Occipital lobe (tissue), 1 donor: ENCODE measurements at regions not wholly inside any gene's neighbourhood (a gene's known extent, or its start where the extent isn't known, plus 50 kb on each side); places are given as distances from the start of the nearest gene placed in this dataset.
"Not testable (repeated sequence)": the region's sequence is repeated elsewhere in the genome, so short reads cannot be mapped to it uniquely, and the experiment has no call there.

ENCODE experiments used
- DNase-seq: peaks from one replicate; lab custom pipeline; 2025; lab: John Stamatoyannopoulos, UW

DNA sequence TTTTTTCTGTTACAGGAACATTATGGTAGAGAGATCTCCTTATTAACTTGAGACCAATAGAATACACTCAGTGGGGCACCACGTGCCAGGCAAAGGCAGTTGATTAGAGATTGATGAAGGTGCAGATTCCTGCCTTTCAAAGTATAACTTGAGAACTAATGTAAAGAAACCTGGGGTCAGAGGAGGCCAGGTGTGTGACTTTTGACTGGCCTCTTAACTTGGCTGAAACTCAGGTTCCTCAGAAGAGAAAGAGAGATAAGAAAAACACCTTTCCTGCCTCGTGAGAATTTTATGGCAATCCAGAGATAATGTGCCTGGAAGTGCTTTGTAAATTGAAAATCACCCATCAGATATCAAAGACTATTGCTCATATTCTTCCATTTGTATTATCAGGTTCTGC lies 110.7 kb upstream of the GZMB start:
- no peak for DNase-seq

DNA sequence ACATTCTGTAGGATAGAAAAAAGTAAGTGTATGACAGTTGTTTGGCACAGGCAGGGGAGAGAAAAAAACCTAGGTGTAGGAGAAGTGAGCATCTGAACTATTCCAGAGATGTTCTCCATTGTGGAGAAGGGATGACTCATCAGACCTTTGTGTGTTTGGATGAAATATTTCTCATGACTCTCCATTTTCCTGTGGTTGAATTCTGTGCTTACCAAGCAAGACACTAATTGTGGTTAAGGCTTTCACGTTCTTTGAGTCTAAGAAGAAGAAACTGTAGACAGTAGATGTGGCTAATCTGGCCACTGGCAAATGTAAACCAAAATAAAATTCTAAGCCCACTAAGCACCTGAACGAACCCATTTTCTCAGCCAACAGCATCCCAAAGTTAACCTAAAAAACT lies 107.9 kb upstream of the GZMB start:
- DNase-seq, result no peak

DNA sequence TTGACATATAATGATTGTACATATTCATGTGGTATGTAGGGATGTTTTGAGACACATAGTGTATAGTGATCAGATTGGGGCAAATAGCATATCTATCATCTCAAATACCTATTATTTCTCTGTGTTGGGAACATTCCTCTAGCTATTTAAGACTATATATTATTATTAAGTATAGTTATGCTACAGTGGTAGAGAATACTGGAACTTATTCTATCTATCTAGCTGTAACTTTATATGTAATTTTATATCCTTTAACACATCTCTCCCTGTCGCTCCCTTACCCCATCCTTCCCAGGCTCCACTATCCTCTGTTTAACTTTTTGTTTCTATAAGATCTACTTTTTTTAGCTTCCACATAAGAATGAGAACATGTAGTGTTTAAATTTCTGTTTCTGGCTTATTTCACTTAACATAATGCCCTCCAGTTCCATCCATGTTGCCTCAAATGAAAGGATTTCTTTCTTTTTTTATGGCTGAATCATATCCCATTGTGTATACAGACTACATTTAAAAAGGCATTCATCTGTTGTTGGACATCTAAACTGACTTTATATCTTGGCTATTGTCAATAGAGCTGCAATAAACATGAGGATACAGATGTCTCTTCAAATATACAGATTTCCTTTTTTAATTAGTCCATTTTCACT lies 102.1 kb upstream of the GZMB start:
- DNase-seq, result no peak

DNA sequence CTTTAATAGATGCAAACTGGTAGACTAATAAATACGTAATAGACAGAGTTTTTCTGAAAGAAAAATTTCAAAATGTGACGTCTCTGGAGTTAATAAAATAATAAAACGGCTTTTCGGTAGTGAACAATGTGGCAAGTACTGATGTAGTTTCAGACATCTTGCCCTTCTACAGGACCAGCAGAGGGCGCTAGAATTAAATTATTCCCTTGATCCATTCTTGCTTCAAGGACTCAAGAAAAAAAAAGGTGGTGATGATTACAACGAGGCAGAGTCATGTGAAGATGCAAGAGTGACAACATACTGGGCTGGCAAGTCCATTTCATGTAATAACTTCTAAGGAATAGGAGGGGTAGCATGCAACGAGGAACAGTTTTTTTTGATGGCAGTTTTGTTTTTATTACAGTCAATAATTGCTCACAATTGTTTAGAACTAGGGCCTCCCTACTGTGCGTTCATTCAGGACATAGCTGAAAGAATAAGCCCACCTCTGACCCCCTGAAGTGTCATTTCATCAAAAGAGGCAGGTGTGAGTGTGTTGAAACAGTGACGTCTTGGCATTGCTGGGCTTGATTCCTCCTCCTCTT lies 101.0 kb upstream of the GZMB start:
- peak; percentile 1 for DNase-seq

DNA sequence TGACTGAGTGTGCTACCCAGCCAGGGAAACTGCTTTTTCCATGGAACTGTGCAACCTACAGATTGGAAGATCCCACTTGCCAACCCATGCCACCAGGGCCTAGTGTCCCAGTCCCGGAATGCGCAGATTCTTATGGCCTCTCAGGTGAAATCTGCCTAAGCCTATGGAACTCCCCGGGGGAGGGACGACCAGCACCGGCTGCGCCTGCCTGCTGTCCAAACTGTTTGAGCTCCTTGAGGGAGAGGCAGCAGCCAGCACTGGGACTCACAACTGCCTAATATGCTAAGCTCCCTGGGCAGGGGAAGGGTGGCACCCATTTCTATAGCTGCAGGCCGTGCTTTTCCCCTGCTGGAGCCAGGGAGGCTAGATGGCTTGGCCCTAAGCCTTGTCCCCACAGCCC lies 92.5 kb upstream of the GZMB start:
- no peak for DNase-seq

DNA sequence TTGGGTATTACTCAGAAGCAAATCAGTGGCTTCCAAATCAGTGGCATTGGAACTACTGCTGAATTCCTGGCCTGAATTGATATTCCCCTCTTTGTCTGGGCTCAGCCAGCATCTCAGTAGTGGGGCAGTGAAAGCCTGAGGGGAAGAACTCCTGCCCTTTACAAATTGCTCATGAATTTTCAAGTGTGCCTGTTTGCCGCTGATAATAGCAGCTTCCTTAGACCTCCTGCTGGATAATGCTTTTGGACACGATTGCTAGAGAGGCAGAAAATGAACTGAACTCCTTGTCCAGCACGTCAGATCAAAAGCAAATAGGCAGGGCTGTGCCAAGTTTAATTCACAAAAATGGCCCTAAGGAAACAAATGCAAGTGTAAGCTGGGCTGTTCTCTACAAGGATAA lies 91.3 kb upstream of the GZMB start:
- no peak for DNase-seq

DNA sequence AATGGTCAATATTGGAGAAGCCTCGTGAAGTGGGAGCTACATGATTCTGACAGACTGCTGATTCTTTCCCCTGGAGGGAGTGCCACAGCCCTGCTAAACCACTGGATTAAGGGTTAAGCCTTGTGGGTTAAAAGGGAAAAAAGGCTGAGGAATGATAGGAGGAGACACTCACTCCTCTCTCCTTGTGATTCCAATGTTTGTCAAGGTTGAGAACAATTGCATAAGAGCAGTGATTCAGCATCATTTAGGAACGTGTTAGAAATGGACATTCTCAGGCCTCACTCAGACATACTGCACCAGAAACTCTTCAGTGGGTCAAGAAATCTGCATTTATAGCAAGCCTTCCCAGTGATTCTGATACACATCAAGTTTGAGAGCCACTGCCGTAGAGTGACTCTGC lies 87.8 kb upstream of the GZMB start:
- no peak for DNase-seq

DNA sequence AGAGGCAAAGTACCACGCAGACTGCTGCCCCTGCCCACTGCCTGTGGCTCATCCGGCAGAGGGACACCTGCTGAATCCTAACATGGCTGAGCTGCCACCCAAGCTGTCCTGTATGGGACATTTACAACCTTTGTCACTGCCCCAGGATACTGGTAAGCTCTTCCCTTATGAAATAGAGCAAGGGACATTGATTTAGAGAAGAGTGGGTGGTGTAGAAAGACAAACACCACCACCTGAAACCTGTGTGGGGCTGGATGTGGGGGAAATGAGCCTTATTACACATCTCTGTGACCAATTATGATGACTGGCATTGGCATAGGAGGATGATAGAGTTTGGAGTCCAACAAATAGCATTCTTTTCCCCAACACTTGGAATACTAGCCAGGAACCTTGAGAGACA lies 81.2 kb upstream of the GZMB start:
- DNase-seq, result no peak

DNA sequence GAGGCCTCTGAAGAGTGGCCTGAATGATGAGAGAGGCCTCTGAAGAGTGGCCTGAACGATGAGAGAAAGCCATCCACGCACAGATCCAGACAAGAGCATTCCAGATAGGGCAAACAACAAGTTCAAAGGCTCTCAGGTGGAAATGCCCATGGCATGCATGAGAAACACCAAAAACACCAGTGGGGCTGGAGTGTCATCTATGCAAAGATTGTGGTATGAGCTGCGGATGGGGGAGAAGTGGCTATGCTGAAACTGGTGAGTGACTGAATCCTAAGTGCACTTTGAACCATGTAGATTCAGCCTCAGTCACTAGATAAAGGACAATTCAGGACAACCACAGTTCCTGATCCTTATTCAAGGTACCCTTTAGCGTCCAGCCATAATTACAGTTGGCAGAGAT lies 79.4 kb upstream of the GZMB start:
- no peak for DNase-seq

DNA sequence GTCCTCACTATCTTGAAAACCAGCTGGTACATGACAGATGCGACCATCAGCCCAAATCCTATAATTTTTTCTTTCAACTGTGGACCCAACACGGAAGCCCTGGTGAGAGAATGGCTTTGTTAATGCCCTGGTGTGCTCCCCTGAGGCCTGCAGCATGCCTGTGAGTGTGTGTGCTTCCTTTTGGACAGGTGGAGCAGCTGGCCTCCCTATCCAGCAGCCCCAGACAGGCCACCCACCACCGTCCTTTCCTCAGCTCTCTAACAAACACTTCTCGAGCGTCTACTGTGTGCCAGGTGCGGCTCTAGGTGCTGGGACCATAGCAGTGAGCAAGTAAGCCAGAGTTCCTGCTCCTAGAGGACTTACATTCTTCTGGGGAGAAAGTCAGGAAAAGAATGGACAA lies 78.9 kb upstream of the GZMB start:
- no peak for DNase-seq

DNA sequence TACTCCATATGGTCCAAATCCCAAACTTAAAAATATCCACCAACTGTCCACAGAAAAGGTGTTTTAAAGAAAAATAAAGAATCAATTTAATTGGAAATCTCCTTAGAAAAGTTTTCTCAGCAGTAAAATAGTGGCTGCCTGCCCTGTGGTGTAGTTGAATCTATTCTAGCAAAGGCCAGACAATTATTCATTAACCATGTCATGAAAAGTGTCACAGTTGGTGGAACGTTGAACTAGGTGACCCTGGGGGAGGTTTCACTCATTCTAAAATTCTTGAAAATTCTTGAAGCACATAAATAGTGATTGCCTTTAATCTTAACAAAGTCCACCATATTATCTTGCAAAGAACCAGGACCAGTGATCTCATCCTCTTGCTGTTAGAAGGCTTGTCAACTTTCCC lies 78.4 kb upstream of the GZMB start:
- no peak for DNase-seq

DNA sequence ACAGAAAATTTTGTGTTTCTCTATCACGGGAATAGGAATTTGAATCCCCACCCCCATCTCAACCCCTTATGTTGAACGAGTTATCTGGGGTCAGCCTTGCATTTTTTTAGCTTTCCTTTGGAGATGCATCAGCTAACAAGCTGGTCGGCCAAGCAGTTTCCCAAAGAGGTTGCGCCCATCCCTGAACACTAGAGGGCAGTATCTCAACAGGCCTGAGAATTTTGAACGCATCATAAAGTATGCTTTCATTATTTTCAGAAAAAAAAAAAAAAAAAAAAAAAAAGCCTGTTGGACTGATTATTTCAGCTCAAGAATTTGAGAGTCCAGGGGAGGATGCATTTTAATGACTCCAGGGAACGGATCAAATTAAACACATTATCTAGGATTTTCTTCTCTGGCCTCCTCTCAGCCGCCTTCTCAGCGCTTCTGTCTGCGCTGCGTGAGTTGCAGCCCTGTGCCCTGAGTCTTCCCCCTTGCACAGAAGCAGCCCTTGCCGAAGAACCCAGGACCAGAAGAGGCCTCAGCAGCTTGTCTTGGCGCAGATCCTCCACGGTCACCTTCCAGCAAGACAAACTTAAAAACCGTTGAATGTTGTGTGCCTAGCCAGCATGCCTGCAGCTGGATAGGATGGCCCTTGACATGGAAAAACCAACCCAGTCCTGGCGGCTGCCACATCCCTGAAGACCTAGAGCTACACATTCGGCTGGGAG lies 76.6 kb upstream of the GZMB start:
- peak; percentile 19 for DNase-seq

DNA sequence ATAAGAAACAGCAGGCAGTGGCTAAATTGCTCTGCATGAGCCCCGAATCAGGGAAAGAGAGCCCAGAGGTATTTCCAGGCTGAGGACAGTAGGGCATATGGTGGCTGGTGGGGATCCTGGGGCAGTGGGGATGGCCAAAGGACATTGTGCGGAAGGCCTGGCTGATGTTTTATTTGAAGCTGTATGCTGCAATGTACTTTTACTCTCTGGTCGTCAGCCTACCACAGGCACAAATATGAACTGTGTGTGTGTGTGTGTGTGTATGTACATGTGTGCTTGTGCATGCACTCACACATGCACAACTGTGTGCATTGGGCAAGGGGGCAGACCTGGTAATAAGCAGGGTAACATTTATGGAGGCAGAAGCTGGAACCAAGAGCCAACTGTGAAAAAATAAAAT lies 74.7 kb upstream of the GZMB start:
- DNase-seq, result no peak

DNA sequence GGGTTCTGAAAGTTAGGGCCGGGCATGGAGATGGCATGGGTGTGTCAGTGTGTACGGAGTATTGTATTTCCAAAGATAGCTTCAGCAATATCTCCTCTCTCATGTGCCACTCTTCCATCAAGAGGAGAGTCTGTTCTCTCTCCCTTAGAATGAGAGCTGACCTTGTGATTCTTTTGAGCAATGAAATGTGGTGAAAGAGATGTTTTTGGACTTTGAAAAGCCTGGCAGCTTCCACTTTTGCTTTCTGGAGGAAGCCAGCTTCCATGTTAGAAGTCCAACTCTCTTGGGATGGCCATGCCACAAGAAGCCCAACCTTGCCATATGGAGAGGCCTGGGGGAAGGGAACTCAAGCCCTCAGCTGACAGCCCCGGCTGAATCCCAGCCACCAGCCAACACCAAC lies 72.4 kb upstream of the GZMB start:
- DNase-seq, result no peak

DNA sequence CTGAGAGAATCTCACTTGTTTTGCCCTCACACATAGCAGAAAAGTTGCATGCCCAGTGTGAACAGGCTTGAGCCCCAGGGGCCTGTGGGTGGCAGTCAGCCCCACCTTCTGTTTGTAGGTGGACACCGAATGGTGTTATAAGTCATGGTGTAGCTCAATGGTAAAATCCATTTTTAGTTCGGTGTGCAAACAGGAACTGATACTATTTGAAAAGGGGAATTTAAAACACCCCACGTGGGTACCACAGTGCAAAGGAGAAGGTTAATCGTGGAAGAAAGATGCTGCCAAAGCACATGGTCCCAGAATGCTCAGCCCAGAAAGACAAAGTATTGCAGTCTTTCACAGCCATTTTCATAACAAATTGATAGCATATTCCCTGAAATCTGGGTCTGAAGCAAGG lies 71.8 kb upstream of the GZMB start:
- DNase-seq, result no peak

DNA sequence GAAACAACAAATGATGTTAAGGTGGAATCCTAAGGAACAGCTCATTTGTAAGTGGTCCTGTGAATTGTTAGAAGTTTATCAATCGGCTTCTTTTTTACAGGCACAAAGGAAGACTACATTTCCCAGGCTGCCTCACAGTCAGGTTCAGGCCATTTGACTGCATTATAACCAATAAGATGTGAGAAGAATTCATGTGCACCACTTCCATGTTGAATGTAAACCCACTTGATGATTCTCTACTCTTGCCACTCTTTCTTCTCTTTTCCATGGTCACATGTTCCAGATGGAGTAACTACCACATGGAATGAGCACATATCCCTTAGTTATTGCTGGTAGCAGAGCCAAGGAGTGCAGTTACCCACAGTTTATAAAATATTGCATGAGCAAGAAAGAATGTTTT lies 67.1 kb upstream of the GZMB start:
- DNase-seq, result no peak

DNA sequence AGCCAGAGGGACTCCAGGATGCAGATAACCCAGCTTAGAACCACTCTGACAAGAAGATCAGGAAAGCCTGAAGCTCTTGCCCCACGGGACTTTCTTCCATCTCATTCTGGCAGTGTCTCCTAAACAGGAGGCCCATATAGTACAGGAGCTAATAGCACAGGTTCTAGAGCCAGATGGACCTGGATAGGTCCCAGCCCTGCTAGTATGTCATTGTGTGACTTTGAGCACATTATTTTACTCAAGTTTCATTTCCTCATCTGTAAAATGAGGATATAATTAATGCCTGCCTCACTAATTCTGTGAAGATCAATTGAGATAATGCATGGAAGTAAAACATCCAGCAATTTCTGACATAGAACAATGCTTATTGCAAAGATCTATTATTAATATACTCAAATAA lies 66.5 kb upstream of the GZMB start:
- no peak for DNase-seq

DNA sequence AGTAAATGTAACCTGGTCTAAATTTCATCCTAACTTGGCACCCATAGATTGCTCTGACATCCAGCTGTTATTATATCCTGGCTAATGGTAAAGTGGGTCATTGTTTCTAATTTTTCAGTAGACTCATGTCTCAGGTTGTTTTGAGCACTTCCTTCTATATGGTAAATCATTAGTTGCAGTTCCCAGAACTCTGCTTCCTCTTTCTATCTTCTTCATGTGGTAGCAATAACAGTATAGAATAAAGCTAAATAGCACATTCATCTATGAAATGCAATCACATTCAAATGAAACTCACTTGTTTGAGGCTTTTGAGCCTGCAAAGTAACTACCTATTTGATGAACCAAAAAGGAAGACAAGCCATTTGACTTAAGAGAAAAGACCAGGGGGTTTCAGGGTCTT lies 65.1 kb upstream of the GZMB start:
- no peak for DNase-seq

DNA sequence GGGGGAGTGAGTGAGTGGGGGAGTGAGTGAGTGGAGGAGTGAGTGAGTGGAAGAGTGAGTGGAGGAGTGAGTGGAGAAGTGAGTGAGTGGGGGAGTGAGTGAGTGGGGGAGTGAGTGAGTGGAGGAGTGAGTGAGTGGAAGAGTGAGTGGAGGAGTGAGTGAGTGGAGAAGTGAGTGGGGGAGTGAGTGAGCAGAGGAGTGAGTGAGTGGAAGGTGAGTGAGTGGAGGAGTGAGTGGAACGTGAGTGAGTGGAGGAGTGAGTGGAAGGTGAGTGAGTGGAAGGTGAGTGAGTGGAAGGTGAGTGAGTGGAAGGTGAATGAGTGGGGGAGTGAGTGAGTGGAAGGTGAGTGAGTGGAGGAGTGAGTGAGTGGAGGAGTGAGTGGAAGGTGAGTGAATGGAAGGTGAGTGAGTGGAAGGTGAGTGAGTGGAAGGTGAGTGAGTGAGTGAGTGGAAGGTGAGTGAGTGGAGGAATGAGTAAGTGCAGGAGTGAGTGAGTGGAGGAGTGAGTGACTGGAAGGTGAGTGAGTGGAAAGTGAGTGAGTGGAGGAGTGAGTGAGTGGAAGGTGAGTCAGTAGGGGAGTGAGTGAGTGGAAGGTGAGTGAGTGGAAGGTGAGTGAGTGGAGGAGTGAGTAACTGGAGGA lies 62.4 kb upstream of the GZMB start:
- DNase-seq, result not testable (repeated sequence)

DNA sequence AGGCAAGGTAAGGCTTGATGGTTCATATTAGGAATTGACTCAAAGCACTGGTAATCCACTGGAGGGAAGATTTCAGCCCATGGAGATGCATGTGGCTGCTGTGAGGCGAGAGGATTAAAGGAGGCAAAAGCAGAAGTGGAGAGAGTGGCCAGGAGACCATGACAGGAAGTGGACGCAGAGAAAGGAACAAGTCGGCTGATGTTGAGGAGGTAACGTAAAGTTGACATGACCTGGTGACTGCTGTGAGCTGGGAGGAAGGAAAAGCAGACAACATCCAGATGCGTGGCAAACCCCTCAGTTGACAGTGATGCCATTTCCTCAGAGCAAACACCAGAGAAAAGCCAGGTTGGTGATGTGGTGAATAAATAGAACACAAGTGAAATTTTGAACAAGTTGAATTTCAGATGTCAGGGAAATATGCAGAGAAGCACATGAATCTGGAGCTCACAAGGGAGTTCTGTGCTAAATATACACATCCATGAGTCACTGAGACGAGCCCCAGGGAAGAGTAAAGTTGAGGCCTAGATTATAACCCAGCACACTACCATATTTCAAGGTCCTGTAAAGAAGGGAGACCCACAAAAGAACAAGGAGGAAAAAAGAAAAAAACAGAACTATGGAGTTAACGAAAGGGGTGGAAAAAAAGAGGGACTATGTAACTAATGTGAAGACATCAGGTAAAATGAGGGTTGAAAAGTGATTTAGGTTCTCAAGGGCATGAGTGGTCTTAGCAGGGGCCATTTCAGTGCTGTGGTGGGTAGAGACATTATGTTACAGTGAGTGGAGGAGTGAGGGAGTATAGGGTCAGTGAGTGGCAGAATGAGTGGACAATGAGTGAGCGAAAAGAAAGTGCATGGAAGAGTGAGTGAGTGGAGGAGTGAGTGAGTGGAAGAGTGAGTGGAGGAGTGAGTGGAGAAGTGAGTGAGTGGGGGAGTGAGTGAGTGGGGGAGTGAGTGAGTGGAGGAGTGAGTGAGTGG lies 61.6 kb upstream of the GZMB start:
- DNase-seq, result no peak

DNA sequence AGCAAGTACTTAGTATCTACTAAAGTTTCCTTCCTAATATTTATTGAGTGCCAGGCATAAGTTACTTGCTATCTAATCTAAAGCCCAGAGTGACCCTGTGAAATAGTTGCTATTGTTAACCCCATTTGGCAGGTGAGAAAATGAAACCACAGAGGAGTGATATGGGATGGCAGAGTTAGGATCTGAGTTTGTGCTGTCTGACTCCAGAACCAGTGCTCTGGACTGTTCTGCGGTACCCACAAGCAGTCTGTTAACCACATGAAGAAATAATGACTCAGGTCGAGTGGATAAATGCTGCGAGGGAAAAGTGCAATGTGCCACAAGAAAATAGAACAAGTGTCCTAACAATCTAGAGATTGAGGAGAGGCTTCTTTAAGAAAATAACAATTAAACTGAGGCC lies 60.7 kb upstream of the GZMB start:
- no peak for DNase-seq

DNA sequence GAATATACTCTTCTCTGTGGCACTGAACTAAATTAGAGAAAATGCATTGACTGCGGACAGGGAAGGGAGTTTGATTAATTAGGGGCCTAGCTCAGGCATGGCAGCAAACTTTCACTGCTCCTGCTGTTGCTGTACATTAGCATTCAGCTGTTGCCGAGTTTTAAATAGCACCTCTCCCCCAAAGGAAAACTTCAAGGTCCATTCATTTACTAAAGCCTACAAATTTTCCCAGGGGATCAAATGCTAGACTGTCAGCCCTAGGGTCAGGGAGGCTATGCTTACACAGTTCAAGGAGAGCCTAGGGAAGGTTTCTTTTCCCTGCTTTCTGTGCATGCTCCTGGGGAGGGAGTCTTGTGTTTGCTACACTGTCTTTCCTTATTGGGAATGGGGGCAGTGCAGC lies 60.0 kb upstream of the GZMB start:
- no peak for DNase-seq
